Prostate gland (tissue), 2 donors: ENCODE measurements at regions not wholly inside any gene's neighbourhood (a gene's known extent, or its start where the extent isn't known, plus 50 kb on each side); places are given as distances from the start of the nearest gene placed in this dataset.

Experiments used
- CTCF ChIP-seq, 4 experiments: fragments of 200-600 bp in 2 of 4; fragments of 450-650 bp in 2 of 4; sonication (generic) in 2 of 4; IDR thresholded peaks; 1 replicate in 3 of 4; 2 replicates in 1 of 4; pipeline ENCODE4 v1.5.1; 2016 to 2019; ENCODE audit warnings: antibody characterized with exemption in 4 of 4, mild to moderate bottlenecking in 2 of 4, moderate library complexity in 2 of 4
- POLR2A ChIP-seq: fragments of 450-650 bp; IDR thresholded peaks from one replicate; pipeline ENCODE4 v1.6.1; 2016; ENCODE audit warnings: antibody characterized with exemption, mild to moderate bottlenecking
- POLR2AphosphoS5 ChIP-seq: sonication (generic); formaldehyde crosslinking; IDR thresholded peaks from one replicate; pipeline ENCODE4 v1.6.1; 2017; ENCODE audit warnings: antibody characterized with exemption

- TF ChIP-seq POLR2A, result no peak
- no peak for TF ChIP-seq CTCF (IDR thresholded peaks at IDR 0.05)
- no peak for TF ChIP-seq POLR2AphosphoS5
Observed at GRCh38 chr16:56125922-56126321, 65.4 kb upstream of the GNAO1 start.
